A673 (cell line): ENCODE measurements at regions not wholly inside any gene's neighbourhood (a gene's known extent, or its start where the extent isn't known, plus 50 kb on each side); places are given as distances from the start of the nearest gene placed in this dataset.
"Not testable (repeated sequence)": the region's sequence is repeated elsewhere in the genome, so short reads cannot be mapped to it uniquely, and the experiment has no call there.

Experiments
- BruUV-seq: library from RNA; stranded (reverse); fragments of 400-500 nt; replicated peaks from 2 replicates; lab custom pipeline; 2021; lab: Mats Ljungman, UMichigan
- CTCF ChIA-PET: fragments of 300-600 bp; sonication (Branson Sonifier 250); formaldehyde crosslinking; loops from one replicate; lab custom pipeline; 2022; ENCODE audit warnings: antibody characterized with exemption; lab: Charles Lee
- POLR2A ChIA-PET: fragments of 300-600 bp; sonication (Branson Sonifier 250); formaldehyde crosslinking; loops from one replicate; lab custom pipeline; 2022; ENCODE audit warnings: antibody characterized with exemption; ENCODE audit not compliant: low non-redundant PET; lab: Charles Lee
- DNase-seq: peaks from one replicate; pipeline ENCODE4 v3.0.0-alpha.2; 2015; ENCODE audit warnings: low spot score
- H3K27ac ChIP-seq: fragments of 200-600 bp; sonication (generic); 2 replicates; pipeline ENCODE4 v1.5.1; 2016; ENCODE audit warnings: mixed run types, low read depth, mild to moderate bottlenecking, mixed read lengths, antibody characterized with exemption, low read length; ENCODE audit not compliant: poor library complexity, severe bottlenecking
- H3K27me3 ChIP-seq: fragments of 200-600 bp; sonication (generic); replicated peaks from 2 replicates; pipeline ENCODE4 v1.6.1; 2017; ENCODE audit warnings: mixed run types, low read depth, mild to moderate bottlenecking, mixed read lengths, antibody characterized with exemption, low read length; ENCODE audit not compliant: insufficient read depth, poor library complexity
- H3K36me3 ChIP-seq: fragments of 200-600 bp; sonication (generic); 2 replicates; pipeline ENCODE4 v1.6.1; 2016; ENCODE audit warnings: mixed run types, mild to moderate bottlenecking, mixed read lengths, antibody characterized with exemption, low read length; ENCODE audit not compliant: insufficient read depth, poor library complexity, severe bottlenecking
- H3K4me1 ChIP-seq: fragments of 200-600 bp; sonication (generic); 2 replicates; pipeline ENCODE4 v1.6.1; 2017; ENCODE audit warnings: mixed run types, mild to moderate bottlenecking, mixed read lengths, antibody characterized with exemption, low read length; ENCODE audit not compliant: insufficient read depth, poor library complexity, severe bottlenecking
- H3K4me3 ChIP-seq: fragments of 200-600 bp; sonication (generic); 2 replicates; pipeline ENCODE4 v1.5.1; 2016; ENCODE audit warnings: low read depth, mixed run types, mild to moderate bottlenecking, mixed read lengths, low read length; ENCODE audit not compliant: poor library complexity, severe bottlenecking
- H3K9me3 ChIP-seq: fragments of 200-600 bp; sonication (generic); 2 replicates; pipeline ENCODE4 v1.6.1; 2016; ENCODE audit warnings: mixed run types, low read depth, mild to moderate bottlenecking, mixed read lengths, antibody characterized with exemption, low read length; ENCODE audit not compliant: poor library complexity, severe bottlenecking
- EZH2 ChIP-seq: fragments of 200-600 bp; sonication (generic); IDR thresholded peaks from 2 replicates; pipeline ENCODE4 v1.6.1; 2017; ENCODE audit warnings: borderline replicate concordance, low read depth, mild to moderate bottlenecking, mixed read lengths, antibody characterized with exemption, low read length; ENCODE audit not compliant: poor library complexity, severe bottlenecking
- intact Hi-C: fragments of 100-400 bp; cut with micrococcal nuclease; formaldehyde crosslinking; loops from one replicate; pipeline ENCODE4 v1.10.0; 2022; ENCODE audit not compliant: unreplicated experiment
- TF ChIP-seq, protein P1 (sequence below): fragments of 300-800, 200-600 bp; sonication (generic); conservative IDR thresholded peaks from 2 replicates; pipeline ENCODE4 v1.5.1; 2017; ENCODE audit warnings: low read depth, mild to moderate bottlenecking, antibody characterized with exemption, low read length, moderate library complexity, mixed read lengths

DNA sequence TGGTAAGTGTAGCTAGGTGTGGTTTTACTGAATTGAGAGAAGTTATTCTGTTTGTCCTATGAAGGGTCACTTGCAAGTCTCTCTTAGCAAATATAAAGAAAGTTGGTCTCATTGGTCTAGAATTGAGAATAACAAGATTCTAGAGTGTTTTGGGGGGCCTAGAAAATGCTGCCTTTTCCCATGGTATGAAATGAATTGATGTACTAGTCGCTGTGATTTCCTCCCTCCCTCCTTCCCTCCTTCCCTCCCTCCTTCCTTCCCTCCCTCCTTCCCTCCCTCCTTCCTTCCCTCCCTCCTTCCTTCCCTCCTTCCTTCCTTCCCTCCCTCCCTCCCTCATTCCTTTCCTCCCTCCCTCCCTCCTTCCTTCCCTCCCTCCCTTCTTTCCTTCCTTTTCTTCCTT lies 166.7 kb upstream of the RGS6 start:
- Histone ChIP-seq H3K36me3 (no peaks in the 10 kb centered on the region), H3K4me3 (no peak overlapping the region), H3K4me1 (no peaks in the 10 kb centered on the region), H3K27ac (no peak overlapping the region), H3K27me3 (no peaks in the 10 kb centered on the region), H3K9me3 (peaks cover 9% of the 10 kb centered on the region)
- POLR2A ChIA-PET: no interaction called here
- no TSS peak for BruUV-seq
- TF ChIP-seq EZH2: no peak
- TF ChIP-seq, protein P1, sequence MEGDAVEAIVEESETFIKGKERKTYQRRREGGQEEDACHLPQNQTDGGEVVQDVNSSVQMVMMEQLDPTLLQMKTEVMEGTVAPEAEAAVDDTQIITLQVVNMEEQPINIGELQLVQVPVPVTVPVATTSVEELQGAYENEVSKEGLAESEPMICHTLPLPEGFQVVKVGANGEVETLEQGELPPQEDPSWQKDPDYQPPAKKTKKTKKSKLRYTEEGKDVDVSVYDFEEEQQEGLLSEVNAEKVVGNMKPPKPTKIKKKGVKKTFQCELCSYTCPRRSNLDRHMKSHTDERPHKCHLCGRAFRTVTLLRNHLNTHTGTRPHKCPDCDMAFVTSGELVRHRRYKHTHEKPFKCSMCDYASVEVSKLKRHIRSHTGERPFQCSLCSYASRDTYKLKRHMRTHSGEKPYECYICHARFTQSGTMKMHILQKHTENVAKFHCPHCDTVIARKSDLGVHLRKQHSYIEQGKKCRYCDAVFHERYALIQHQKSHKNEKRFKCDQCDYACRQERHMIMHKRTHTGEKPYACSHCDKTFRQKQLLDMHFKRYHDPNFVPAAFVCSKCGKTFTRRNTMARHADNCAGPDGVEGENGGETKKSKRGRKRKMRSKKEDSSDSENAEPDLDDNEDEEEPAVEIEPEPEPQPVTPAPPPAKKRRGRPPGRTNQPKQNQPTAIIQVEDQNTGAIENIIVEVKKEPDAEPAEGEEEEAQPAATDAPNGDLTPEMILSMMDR: no peak
- intact Hi-C loops: no loop called here
- CTCF ChIA-PET: no interaction called here
- DNase-seq: no peak

DNA sequence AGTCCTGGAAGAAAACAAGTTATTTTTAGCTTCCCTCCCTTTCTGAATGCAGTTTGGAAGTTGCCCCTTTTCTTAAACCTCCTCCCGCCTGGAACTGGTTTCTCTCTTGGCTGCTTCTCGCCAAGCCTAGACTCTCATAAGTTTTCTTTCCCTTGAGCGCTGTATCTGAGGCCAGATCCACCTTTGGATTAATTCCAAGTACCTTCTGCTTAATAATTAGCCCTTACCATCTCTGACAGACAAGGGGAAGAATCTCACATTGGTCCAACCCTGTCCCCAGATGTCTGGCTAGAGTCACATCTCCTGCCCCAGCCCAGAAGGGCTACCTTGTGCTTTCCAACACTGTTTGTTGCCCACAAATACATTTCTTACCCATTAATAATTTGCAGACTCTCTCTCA lies 161.8 kb upstream of the RGS6 start:
- Histone ChIP-seq H3K4me1 (no peaks in the 10 kb centered on the region), H3K27ac (no peak overlapping the region), H3K27me3 (no peaks in the 10 kb centered on the region), H3K9me3 (no peaks in the 10 kb centered on the region), H3K4me3 (no peak overlapping the region), H3K36me3 (no peaks in the 10 kb centered on the region)
- ChIA-PET CTCF (no interaction called here), POLR2A (no interaction called here)
- no TSS peak for BruUV-seq
- intact Hi-C loops: no loop called here
- TF ChIP-seq EZH2: no peak
- TF ChIP-seq, protein P1: no peak
- DNase-seq: no peak

DNA sequence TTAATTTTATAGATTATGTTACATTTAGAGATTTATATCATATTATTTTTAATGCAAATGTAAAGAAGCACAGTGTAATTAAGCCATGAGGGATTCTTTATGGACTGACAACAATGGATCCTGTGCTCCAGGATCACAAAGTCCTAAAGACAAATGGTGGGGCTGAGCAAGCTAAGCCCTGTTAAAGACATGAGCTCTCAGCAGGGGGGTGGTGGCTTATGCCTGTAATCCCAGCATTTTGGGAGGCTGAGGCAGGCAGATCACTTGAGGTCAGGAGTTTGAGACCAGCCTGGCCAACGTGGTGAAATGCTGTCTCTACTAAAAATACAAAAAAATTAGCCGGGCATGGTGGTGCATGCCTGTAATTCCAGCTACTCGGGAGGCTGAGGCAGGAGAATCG lies 160.8 kb upstream of the RGS6 start:
- H3K9me3 ChIP-seq, CTCF ChIA-PET, DNase-seq, H3K27ac ChIP-seq, intact Hi-C loops, POLR2A ChIA-PET, BruUV-seq, H3K4me1 ChIP-seq, H3K36me3 ChIP-seq, H3K27me3 ChIP-seq, H3K4me3 ChIP-seq: not testable (repeated sequence)

DNA sequence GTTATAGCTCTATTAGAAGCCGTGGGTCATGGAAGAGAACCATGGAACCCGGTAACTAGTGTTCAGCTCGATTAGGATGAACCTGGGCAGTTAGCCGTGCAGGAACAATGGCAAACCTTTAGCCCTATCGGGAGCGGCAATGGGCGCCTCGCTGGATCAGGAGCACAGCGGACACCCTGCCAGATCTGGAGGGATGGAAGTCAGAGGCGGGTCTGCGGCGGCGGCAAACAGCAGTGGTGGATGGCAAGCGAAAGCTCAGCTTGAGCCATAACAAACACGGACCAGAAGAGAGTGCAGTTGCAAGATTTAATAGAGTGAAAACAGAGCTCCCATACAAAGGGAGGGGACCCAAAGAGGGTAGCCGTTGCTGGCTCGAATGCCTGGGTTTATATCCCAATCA lies 160.2 kb upstream of the RGS6 start:
- DNase-seq, POLR2A ChIA-PET, intact Hi-C loops, H3K27me3 ChIP-seq, H3K36me3 ChIP-seq, CTCF ChIA-PET, H3K4me1 ChIP-seq, BruUV-seq, H3K9me3 ChIP-seq, H3K4me3 ChIP-seq, H3K27ac ChIP-seq: not testable (repeated sequence)
